Activated CD4-positive, alpha-beta T cell treated with anti-CD3 and anti-CD28 coated beads for 36 hours (primary cell): ENCODE measurements at regions not wholly inside any gene's neighbourhood (a gene's known extent, or its start where the extent isn't known, plus 50 kb on each side); places are given as distances from the start of the nearest gene placed in this dataset.
"Not testable (repeated sequence)": the region's sequence is repeated elsewhere in the genome, so short reads cannot be mapped to it uniquely, and the experiment has no call there.

Experiments used
- ATAC-seq: fragments of 200-7000 bp; cut with Tn5 transposase; one replicate; pipeline ENCODE4 v1.10.0; 2021; ENCODE audit warnings: mild to moderate bottlenecking, moderate library complexity
- CTCF ChIA-PET: fragments of 350-600 bp; sonication (Branson Sonifier 250); formaldehyde crosslinking; loops from one replicate; lab custom pipeline; 2021; ENCODE audit warnings: antibody characterized with exemption; lab: Charles Lee
- POLR2A ChIA-PET: fragments of 350-600 bp; sonication (Branson Sonifier 250); formaldehyde crosslinking; loops from one replicate; lab custom pipeline; 2021; ENCODE audit warnings: antibody characterized with exemption, inconsistent platforms; lab: Charles Lee
- DNase-seq: peaks from one replicate; pipeline ENCODE4 v3.0.0-alpha.2; 2020
- H3K27ac Mint-ChIP-seq: one replicate; pipeline ENCODE4 v1.8.0; 2021; ENCODE audit warnings: mixed read lengths
- H3K27me3 Mint-ChIP-seq: one replicate; pipeline ENCODE4 v1.8.0; 2021; ENCODE audit warnings: mixed read lengths
- H3K36me3 Mint-ChIP-seq: one replicate; pipeline ENCODE4 v1.8.0; 2021; ENCODE audit warnings: low read depth, mixed read lengths
- H3K4me1 Mint-ChIP-seq: one replicate; pipeline ENCODE4 v1.8.0; 2021; ENCODE audit warnings: mixed read lengths
- H3K4me3 Mint-ChIP-seq: one replicate; pipeline ENCODE4 v1.8.0; 2021; ENCODE audit warnings: mild to moderate bottlenecking, moderate library complexity, mixed read lengths
- H3K9me3 Mint-ChIP-seq: one replicate; pipeline ENCODE4 v1.8.0; 2021; ENCODE audit warnings: low read depth, mixed read lengths
- intact Hi-C, 2 experiments: fragments of 100-400 bp; cut with DNase I in 1 of 2; cut with micrococcal nuclease in 1 of 2; formaldehyde crosslinking; loops; one replicate each; pipeline versions ENCODE4 v1.14.2 to v1.15.1; 2022 to 2024; cut with DNase I, micrococcal nuclease

GRCh38 chr4:145279122-145279960 is 99.0 kb upstream of the OTUD4 start:
- Mint-ChIP-seq H3K4me3 (no peak overlapping the region), H3K27me3 (peaks cover 10% of the 10 kb centered on the region), H3K36me3 (no peaks in the 10 kb centered on the region), H3K4me1 (no peaks in the 10 kb centered on the region), H3K9me3 (no peaks in the 10 kb centered on the region), H3K27ac (no peak overlapping the region)
- ATAC-seq (no peak), DNase-seq (no peak)
- intact Hi-C loops = no loop called here
- ChIA-PET CTCF (interaction anchor here (0.6 to 0.8 kb wide), 3 partner anchors 11 to 358 kb away, joined by 3 read pairs; no protein-coding TSS in a partner anchor), POLR2A (no interaction called here)

- Mint-ChIP-seq H3K27me3 (peaks cover 10% of the 10 kb centered on the region), H3K27ac (no peak overlapping the region), H3K9me3 (no peaks in the 10 kb centered on the region), H3K4me1 (no peaks in the 10 kb centered on the region), H3K36me3 (no peaks in the 10 kb centered on the region), H3K4me3 (no peak overlapping the region)
- DNase-seq (no peak), ATAC-seq (no peak)
- intact Hi-C loops = no loop called here
- CTCF ChIA-PET = interaction anchor here (0.6 kb wide), 1 partner anchor 308 kb away, joined by 3 read pairs; no protein-coding TSS in a partner anchor
- POLR2A ChIA-PET = no interaction called here
Measured at GRCh38 chr4:145278341-145279121, 98.1 kb upstream of the OTUD4 start.

DNA sequence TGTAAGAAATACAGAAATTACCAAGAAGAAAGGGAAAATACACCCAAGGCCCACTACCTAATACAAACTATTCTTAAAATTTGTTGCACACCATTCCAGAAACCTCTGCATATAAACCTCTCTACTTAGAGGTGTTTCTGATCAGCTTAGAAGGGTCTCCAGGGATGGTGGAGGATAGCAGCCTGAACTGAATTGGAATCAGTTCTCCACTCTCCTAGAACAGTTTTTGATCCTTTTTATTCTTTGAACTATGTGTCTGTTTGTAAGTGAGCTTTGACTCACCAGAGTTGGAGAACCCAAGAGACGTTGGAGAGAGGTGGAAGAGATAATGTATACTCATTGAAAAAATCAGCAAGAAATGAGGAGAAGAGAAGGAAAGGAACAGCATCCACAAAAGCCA is 96.6 kb upstream of the OTUD4 start:
- ChIA-PET POLR2A (no interaction called here), CTCF (no interaction called here)
- Mint-ChIP-seq H3K36me3 (no peaks in the 10 kb centered on the region), H3K9me3 (no peaks in the 10 kb centered on the region), H3K4me1 (no peaks in the 10 kb centered on the region), H3K27me3 (peaks cover 8% of the 10 kb centered on the region), H3K4me3 (no peak overlapping the region), H3K27ac (no peak overlapping the region)
- intact Hi-C loops = no loop called here
- DNase-seq (no peak), ATAC-seq (no peak)

DNA sequence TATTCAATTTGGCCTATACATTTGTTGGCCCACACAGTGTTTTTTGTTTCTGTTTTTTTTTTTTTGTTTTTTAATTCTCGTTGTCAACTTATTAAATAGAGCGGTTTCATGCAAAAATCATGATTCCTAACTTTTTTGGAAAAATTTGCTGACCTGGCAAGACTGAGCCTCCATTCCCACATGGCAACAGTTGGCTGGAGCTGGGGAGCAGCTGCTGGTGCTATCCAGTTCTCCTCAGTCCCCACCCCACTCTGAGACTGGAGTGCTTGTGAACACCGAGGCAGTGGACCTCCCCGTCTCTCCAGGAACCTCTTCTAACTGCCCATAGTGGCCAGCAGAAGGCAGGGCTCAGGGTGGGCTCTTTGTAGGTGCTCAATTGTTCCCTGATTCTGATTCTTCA is 95.7 kb upstream of the OTUD4 start:
- intact Hi-C loops = no loop called here
- no peak overlapping the region for H3K27ac Mint-ChIP-seq
- H3K4me1 Mint-ChIP-seq = no peaks in the 10 kb centered on the region
- no peak for DNase-seq
- peaks cover 8% of the 10 kb centered on the region for H3K27me3 Mint-ChIP-seq
- POLR2A ChIA-PET = no interaction called here
- no peak for ATAC-seq
- H3K36me3 Mint-ChIP-seq = no peaks in the 10 kb centered on the region
- CTCF ChIA-PET = interaction anchor here (0.7 kb wide), 2 partner anchors 9 to 186 kb away, joined by 3 read pairs; no protein-coding TSS in a partner anchor
- no peaks in the 10 kb centered on the region for H3K9me3 Mint-ChIP-seq
- no peak overlapping the region for H3K4me3 Mint-ChIP-seq

- ChIA-PET POLR2A (no interaction called here), CTCF (interaction anchor here (0.8 kb wide), 1 partner anchor 52 kb away, joined by 3 read pairs; no protein-coding TSS in a partner anchor)
- ATAC-seq = no peak
- Mint-ChIP-seq H3K36me3 (no peaks in the 10 kb centered on the region), H3K4me1 (no peaks in the 10 kb centered on the region), H3K9me3 (no peaks in the 10 kb centered on the region), H3K27ac (no peak overlapping the region), H3K27me3 (no peaks in the 10 kb centered on the region), H3K4me3 (no peak overlapping the region)
- intact Hi-C loops = no loop called here
- DNase-seq = no peak
Measured at GRCh38 chr4:145271194-145271593, 90.8 kb upstream of the OTUD4 start.

GRCh38 chr4:145266881-145267280 is 86.5 kb upstream of the OTUD4 start:
- ChIA-PET POLR2A (no interaction called here), CTCF (no interaction called here)
- ATAC-seq = no peak
- no peaks in the 10 kb centered on the region for H3K36me3 Mint-ChIP-seq
- intact Hi-C loops = no loop called here
- no peaks in the 10 kb centered on the region for H3K9me3 Mint-ChIP-seq
- no peak overlapping the region for H3K27ac Mint-ChIP-seq
- no peak for DNase-seq
- H3K4me1 Mint-ChIP-seq = no peaks in the 10 kb centered on the region
- H3K4me3 Mint-ChIP-seq = no peak overlapping the region
- no peaks in the 10 kb centered on the region for H3K27me3 Mint-ChIP-seq

GRCh38 chr4:145260091-145260490 is 79.7 kb upstream of the OTUD4 start:
- CTCF ChIA-PET = no interaction called here
- no peak overlapping the region for H3K27ac Mint-ChIP-seq
- intact Hi-C loops = no loop called here
- no peak overlapping the region for H3K4me3 Mint-ChIP-seq
- H3K27me3 Mint-ChIP-seq = peaks cover 3% of the 10 kb centered on the region
- no peaks in the 10 kb centered on the region for H3K36me3 Mint-ChIP-seq
- ATAC-seq (no peak), DNase-seq (no peak)
- POLR2A ChIA-PET = no interaction called here
- no peaks in the 10 kb centered on the region for H3K4me1 Mint-ChIP-seq
- H3K9me3 Mint-ChIP-seq = peaks cover 3% of the 10 kb centered on the region

- POLR2A ChIA-PET, H3K27me3 Mint-ChIP-seq, H3K4me1 Mint-ChIP-seq: not testable (repeated sequence)
Measured at GRCh38 chr4:145255311-145255710, 74.9 kb upstream of the OTUD4 start.

DNA sequence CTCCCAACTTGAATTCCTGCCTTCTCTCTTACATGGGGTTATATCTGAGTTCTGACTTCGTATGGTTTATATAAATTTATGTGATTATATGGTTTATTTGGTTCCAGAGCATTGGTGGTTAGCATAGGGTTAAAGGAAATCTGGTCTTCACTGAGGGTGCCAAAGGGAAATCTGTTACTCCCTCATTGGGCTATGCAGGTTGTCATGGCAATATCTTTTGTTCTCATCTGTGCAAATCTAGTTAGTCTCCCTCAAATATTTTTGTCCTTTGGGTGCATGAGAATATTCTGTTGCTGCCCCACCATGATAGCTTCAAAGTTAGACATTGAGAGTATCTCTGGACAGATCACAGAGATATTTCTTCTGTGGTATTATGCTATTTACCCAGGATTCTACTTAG is 71.8 kb upstream of the OTUD4 start:
- POLR2A ChIA-PET = no interaction called here
- intact Hi-C loops = no loop called here
- no peaks in the 10 kb centered on the region for H3K36me3 Mint-ChIP-seq
- CTCF ChIA-PET = no interaction called here
- H3K4me3 Mint-ChIP-seq = no peak overlapping the region
- no peak overlapping the region for H3K27ac Mint-ChIP-seq
- ATAC-seq (no peak), DNase-seq (no peak)
- peaks cover 8% of the 10 kb centered on the region for H3K27me3 Mint-ChIP-seq
- H3K4me1 Mint-ChIP-seq = no peaks in the 10 kb centered on the region
- no peaks in the 10 kb centered on the region for H3K9me3 Mint-ChIP-seq

More at GRCh38 chr4:145255311-145255710, 74.9 kb upstream of the OTUD4 start:
- H3K4me3 Mint-ChIP-seq, intact Hi-C loops, H3K9me3 Mint-ChIP-seq, H3K36me3 Mint-ChIP-seq, CTCF ChIA-PET, DNase-seq, H3K27ac Mint-ChIP-seq, ATAC-seq: not testable (repeated sequence)

- ATAC-seq (no peak), DNase-seq (no peak)
- Mint-ChIP-seq H3K27me3 (peaks cover 8% of the 10 kb centered on the region), H3K4me1 (no peaks in the 10 kb centered on the region), H3K9me3 (no peaks in the 10 kb centered on the region), H3K36me3 (no peaks in the 10 kb centered on the region), H3K27ac (no peak overlapping the region), H3K4me3 (no peak overlapping the region)
- ChIA-PET CTCF (no interaction called here), POLR2A (no interaction called here)
- intact Hi-C loops = no loop called here
Measured at GRCh38 chr4:145251391-145251790, 71.0 kb upstream of the OTUD4 start.

- Mint-ChIP-seq H3K9me3 (no peaks in the 10 kb centered on the region), H3K4me3 (no peak overlapping the region), H3K27me3 (peaks cover 8% of the 10 kb centered on the region), H3K36me3 (no peaks in the 10 kb centered on the region), H3K4me1 (no peaks in the 10 kb centered on the region), H3K27ac (no peak overlapping the region)
- intact Hi-C loops = no loop called here
- DNase-seq = no peak
- ATAC-seq = no peak
- CTCF ChIA-PET = interaction anchor here (0.6 to 0.9 kb wide), 3 partner anchors 68 to 290 kb away, joined by 3 read pairs; no protein-coding TSS in a partner anchor
- POLR2A ChIA-PET = no interaction called here
Measured at GRCh38 chr4:145248971-145249370, 68.6 kb upstream of the OTUD4 start.
